ENCODE measurements at regions not wholly inside any gene's neighbourhood (a gene's known extent, or its start where the extent isn't known, plus 50 kb on each side); places are given as distances from the start of the nearest gene placed in this dataset.
"Not testable (repeated sequence)": the region's sequence is repeated elsewhere in the genome, so short reads cannot be mapped to it uniquely, and the experiment has no call there.

- not testable (repeated sequence) for H3K27me3 Mint-ChIP-seq (ENCODE audit: insufficient read depth, low read depth, poor library complexity); H3K4me3 ChIP-seq; H3K27ac Mint-ChIP-seq; H3K4me1 ChIP-seq (ENCODE audit: insufficient read depth); H3K9me2 ChIP-seq (ENCODE audit: insufficient read depth); H3K79me2 ChIP-seq (replicated peaks; ENCODE audit: insufficient read depth); H3K4me3 Mint-ChIP-seq; H4K20me1 ChIP-seq (replicated peaks; ENCODE audit: insufficient read depth); H2AFZ ChIP-seq; H3K4me2 ChIP-seq; H3F3A ChIP-seq (replicated peaks; ENCODE audit: low read depth); H3K27ac ChIP-seq (ENCODE audit: low read depth); H3K36me3 ChIP-seq (ENCODE audit: insufficient read depth); ATAC-seq; DNase-seq (ENCODE audit: low spot score); H3K27me3 ChIP-seq (ENCODE audit: insufficient read depth)
- Mint-ChIP-seq H3K9me3 (peaks cover 52% of the 10 kb centered on the region), H3K4me1 (peaks cover 11% of the 10 kb centered on the region), H3K36me3 (ENCODE audit: low read depth) (peaks cover 47% of the 10 kb centered on the region)
Measured at GRCh38 chr3:130151555-130151954, 69.9 kb downstream of the ALG1L2 start.

GRCh38 chr3:130153247-130153646 lies 71.6 kb downstream of the ALG1L2 start:
- H3K27ac Mint-ChIP-seq: peak overlapping the region; percentile 97
- H3K36me3 Mint-ChIP-seq (ENCODE audit: low read depth): peaks cover 47% of the 10 kb centered on the region
- not testable (repeated sequence) for H3K4me3 ChIP-seq; H3K27me3 ChIP-seq (ENCODE audit: insufficient read depth); H3K36me3 ChIP-seq (ENCODE audit: insufficient read depth); H4K20me1 ChIP-seq (replicated peaks; ENCODE audit: insufficient read depth); H3K27me3 Mint-ChIP-seq (ENCODE audit: insufficient read depth, low read depth, poor library complexity); H3K4me1 ChIP-seq (ENCODE audit: insufficient read depth); H3K4me2 ChIP-seq; H3K9me2 ChIP-seq (ENCODE audit: insufficient read depth); H3K27ac ChIP-seq (ENCODE audit: low read depth); H3K4me3 Mint-ChIP-seq; H2AFZ ChIP-seq; H3K79me2 ChIP-seq (replicated peaks; ENCODE audit: insufficient read depth); ATAC-seq; H3F3A ChIP-seq (replicated peaks; ENCODE audit: low read depth)
- DNase-seq (ENCODE audit: low spot score): peak; percentile 6
- peak; percentile 23; the same call in 1 of the 2 replicates for TF ChIP-seq ZNF462 (CRISPR knock-in tag; IDR thresholded peaks at IDR 0.05)
- peaks cover 56% of the 10 kb centered on the region for H3K9me3 Mint-ChIP-seq
- H3K4me1 Mint-ChIP-seq: peaks cover 11% of the 10 kb centered on the region

- not testable (repeated sequence) for H3K4me3 Mint-ChIP-seq; H3K9me2 ChIP-seq (ENCODE audit: insufficient read depth); H4K20me1 ChIP-seq (replicated peaks; ENCODE audit: insufficient read depth); H3K27me3 Mint-ChIP-seq (ENCODE audit: insufficient read depth, low read depth, poor library complexity); H3K36me3 ChIP-seq (ENCODE audit: insufficient read depth); H3K4me1 ChIP-seq (ENCODE audit: insufficient read depth); H3K27me3 ChIP-seq (ENCODE audit: insufficient read depth); H3K4me2 ChIP-seq; H3K4me3 ChIP-seq; H3K27ac Mint-ChIP-seq; ATAC-seq; H3F3A ChIP-seq (replicated peaks; ENCODE audit: low read depth); H3K79me2 ChIP-seq (replicated peaks; ENCODE audit: insufficient read depth); DNase-seq (ENCODE audit: low spot score); H2AFZ ChIP-seq; H3K27ac ChIP-seq (ENCODE audit: low read depth)
- H3K4me1 Mint-ChIP-seq: peaks cover 11% of the 10 kb centered on the region
- peaks cover 39% of the 10 kb centered on the region for H3K9me3 Mint-ChIP-seq
- peak in 1 of 2 experiments; percentile 40; a peak in 1 of 4 replicates for TF ChIP-seq CTCF (conservative IDR thresholded peaks at IDR 0.05; ENCODE audit: low read depth in 2 of 2)
- peaks cover 32% of the 10 kb centered on the region for H3K36me3 Mint-ChIP-seq (ENCODE audit: low read depth)
Measured at GRCh38 chr3:130155464-130155863, 73.8 kb downstream of the ALG1L2 start.

GRCh38 chr3:130166856-130167255 lies 85.2 kb downstream of the ALG1L2 start:
- not testable (repeated sequence) for H3K27me3 ChIP-seq (ENCODE audit: insufficient read depth); H3K4me3 ChIP-seq; DNase-seq (ENCODE audit: low spot score); H3K36me3 ChIP-seq (ENCODE audit: insufficient read depth); H4K20me1 ChIP-seq (replicated peaks; ENCODE audit: insufficient read depth); H3F3A ChIP-seq (replicated peaks; ENCODE audit: low read depth); ATAC-seq; H3K27ac Mint-ChIP-seq; H3K36me3 Mint-ChIP-seq (ENCODE audit: low read depth); H3K79me2 ChIP-seq (replicated peaks; ENCODE audit: insufficient read depth); H3K4me1 ChIP-seq (ENCODE audit: insufficient read depth); H2AFZ ChIP-seq; H3K27ac ChIP-seq (ENCODE audit: low read depth); H3K9me3 Mint-ChIP-seq; H3K4me3 Mint-ChIP-seq; H3K27me3 Mint-ChIP-seq (ENCODE audit: insufficient read depth, low read depth, poor library complexity); H3K9me2 ChIP-seq (ENCODE audit: insufficient read depth); H3K4me2 ChIP-seq
- H3K4me1 Mint-ChIP-seq: peaks cover 19% of the 10 kb centered on the region

Data from GM23338 (cell line).